Right cardiac atrium (tissue), 5 donors: ENCODE measurements at regions not wholly inside any gene's neighbourhood (a gene's known extent, or its start where the extent isn't known, plus 50 kb on each side); places are given as distances from the start of the nearest gene placed in this dataset.

Experiments
- ATAC-seq, 2 donors: fragments of 200-7000 bp; cut with Tn5 transposase; one replicate each; pipeline versions ENCODE4 v1.8.0 to v1.9.1; 2020; ENCODE audit warnings: moderate library complexity in 2 of 2, mild to moderate bottlenecking in 1 of 2
- DNase-seq, 3 donors: peaks; one replicate each; pipeline ENCODE4 v3.0.0-alpha.2; 2020
- H3K27ac ChIP-seq: one replicate; pipeline ENCODE4 v1.5.1; 2013; ENCODE audit warnings: mild to moderate bottlenecking, low read length, control low read depth, moderate library complexity
- H3K27me3 ChIP-seq: one replicate; pipeline ENCODE4 v1.6.1; 2013; ENCODE audit not compliant: control insufficient read depth, insufficient read depth
- H3K4me1 ChIP-seq: one replicate; pipeline ENCODE4 v1.6.1; 2013; ENCODE audit warnings: low read length; ENCODE audit not compliant: control insufficient read depth, insufficient read depth
- H3K4me3 ChIP-seq: one replicate; pipeline ENCODE4 v1.5.1; 2013; ENCODE audit warnings: low read length, control low read depth
- H3K9me3 ChIP-seq: one replicate; pipeline ENCODE4 v1.6.1; 2013; ENCODE audit warnings: low read length; ENCODE audit not compliant: control insufficient read depth
- WGBS: extraction: QIAGEN DNeasy Blood & Tissue Kit; methylation state at CpG from one replicate; pipeline ENCODE4 v1.1.7; 2013; 5-methylcytosine and 5-hydroxymethylcytosine counted together
- intact Hi-C, 4 donors: fragments of 100-400 bp; cut with DNase I; formaldehyde crosslinking; loops; one replicate each; pipeline versions ENCODE4 v1.11.0 to v1.14.0; 2022 to 2023
- donor health status: healthy with polysubstance abuse.
- donor health status: DM: no; HTN: yes; CAD: no.
- donor health status: DM: no; HTN: no; CAD: no.
- donor health status: DM: no; HTN: yes; CAD: no; lungs with severe emphysema.
- donor health status: DM: yes; HTN: yes; CAD: no.

DNA sequence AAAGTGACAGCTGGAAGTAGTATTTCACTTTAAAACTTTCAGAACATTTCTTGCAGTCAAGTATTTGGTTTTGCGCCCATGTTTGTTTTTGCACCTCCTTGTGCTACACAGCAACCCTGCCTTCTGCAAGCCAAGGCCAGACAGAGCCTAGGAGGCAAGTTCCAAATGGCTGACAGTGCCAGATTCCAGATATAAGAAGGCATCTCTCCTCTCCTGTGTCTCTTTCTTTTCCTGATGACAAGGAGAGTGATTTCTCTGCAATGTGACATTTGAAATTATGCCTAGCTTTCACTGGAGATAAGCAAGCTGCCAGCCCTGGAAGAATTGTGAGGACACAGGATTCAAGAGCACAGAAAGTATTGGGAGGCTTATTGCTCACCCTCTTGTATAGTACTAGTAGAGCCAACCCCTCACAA, 149.1 kb upstream of the TENT5A start:
- intact Hi-C loops, result loop anchor here in 1 of 4 donors (10.0 kb wide), 1 partner anchor 147 kb away; the partner anchor contains the start of gene TENT5A
- no peak overlapping the region for H3K4me3 ChIP-seq
- no peaks in the 10 kb centered on the region for H3K27me3 ChIP-seq
- H3K9me3 ChIP-seq, result no peaks in the 10 kb centered on the region
- peaks cover 9% of the 10 kb centered on the region for H3K4me1 ChIP-seq
- ATAC-seq (peak; percentile 96 to 99), DNase-seq (peak; percentile 43 to 85 (median 71))
- H3K27ac ChIP-seq, result peak overlapping the region; percentile 56
- 43% methylated on average over 1 of the region's 1 CpG for WGBS

DNA sequence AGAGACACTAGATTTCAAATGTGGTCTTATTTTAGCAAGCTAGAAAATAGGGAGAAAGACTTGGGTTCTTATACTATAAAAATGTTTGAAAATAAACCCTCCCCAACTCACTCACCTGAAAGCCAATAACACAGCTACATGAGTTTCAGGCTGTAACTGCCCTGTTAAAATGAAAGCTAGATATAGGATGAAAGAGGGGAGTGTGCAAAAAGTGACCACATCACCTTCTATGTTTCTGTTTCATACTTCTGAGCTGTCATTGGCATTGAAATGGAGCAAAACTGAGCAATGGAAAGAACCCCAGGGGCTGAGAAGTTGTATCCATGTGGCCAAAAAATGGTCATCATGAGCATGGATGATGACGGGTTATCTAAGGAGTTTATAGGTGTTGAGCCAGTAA, 148.1 kb upstream of the TENT5A start:
- 87% methylated on average over 1 of the region's 1 CpG for WGBS
- intact Hi-C loops, result loop anchor here in 1 of 4 donors (10.0 kb wide), 1 partner anchor 146 kb away; the partner anchor contains the start of gene TENT5A

DNA sequence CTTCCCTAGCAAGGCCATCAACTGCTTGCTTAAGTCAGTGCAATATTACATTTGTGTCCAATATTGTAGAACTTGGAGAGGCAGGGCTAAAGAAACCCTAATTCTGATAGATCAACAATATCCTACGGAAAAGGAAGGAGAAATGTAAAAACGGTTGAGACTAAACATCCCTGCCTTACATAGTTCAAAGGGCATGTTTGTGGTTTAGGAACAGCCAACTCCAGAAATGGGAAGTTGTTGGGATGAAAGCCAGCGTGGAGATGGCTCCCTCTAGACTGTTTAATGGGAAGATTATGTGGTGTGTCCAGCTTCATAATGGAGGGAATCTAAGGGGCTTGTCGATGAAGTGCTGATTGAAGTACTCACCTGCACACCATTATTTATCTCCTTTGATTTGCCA, 145.3 kb upstream of the TENT5A start:
- intact Hi-C loops, result loop anchor here in 3 of 4 donors (5.0 to 10.0 kb wide), 4 partner anchors 63 to 145 kb away; partner anchors contain the start of gene TENT5A (in 2 of the 3)
- WGBS, result 55% methylated on average over 4 of the region's 4 CpGs
- peaks cover 13% of the 10 kb centered on the region for H3K4me1 ChIP-seq
- ATAC-seq (no peak), DNase-seq (no peak)
- no peak overlapping the region for H3K27ac ChIP-seq
- H3K27me3 ChIP-seq, result no peaks in the 10 kb centered on the region
- no peak overlapping the region for H3K4me3 ChIP-seq
- H3K9me3 ChIP-seq, result no peaks in the 10 kb centered on the region

More for the DNA sequence above, 148.1 kb upstream of the TENT5A start:
- Histone ChIP-seq H3K4me3 (no peak overlapping the region), H3K9me3 (no peaks in the 10 kb centered on the region), H3K27me3 (no peaks in the 10 kb centered on the region), H3K27ac (no peak overlapping the region), H3K4me1 (peaks cover 11% of the 10 kb centered on the region)
- ATAC-seq (no peak), DNase-seq (no peak)

DNA sequence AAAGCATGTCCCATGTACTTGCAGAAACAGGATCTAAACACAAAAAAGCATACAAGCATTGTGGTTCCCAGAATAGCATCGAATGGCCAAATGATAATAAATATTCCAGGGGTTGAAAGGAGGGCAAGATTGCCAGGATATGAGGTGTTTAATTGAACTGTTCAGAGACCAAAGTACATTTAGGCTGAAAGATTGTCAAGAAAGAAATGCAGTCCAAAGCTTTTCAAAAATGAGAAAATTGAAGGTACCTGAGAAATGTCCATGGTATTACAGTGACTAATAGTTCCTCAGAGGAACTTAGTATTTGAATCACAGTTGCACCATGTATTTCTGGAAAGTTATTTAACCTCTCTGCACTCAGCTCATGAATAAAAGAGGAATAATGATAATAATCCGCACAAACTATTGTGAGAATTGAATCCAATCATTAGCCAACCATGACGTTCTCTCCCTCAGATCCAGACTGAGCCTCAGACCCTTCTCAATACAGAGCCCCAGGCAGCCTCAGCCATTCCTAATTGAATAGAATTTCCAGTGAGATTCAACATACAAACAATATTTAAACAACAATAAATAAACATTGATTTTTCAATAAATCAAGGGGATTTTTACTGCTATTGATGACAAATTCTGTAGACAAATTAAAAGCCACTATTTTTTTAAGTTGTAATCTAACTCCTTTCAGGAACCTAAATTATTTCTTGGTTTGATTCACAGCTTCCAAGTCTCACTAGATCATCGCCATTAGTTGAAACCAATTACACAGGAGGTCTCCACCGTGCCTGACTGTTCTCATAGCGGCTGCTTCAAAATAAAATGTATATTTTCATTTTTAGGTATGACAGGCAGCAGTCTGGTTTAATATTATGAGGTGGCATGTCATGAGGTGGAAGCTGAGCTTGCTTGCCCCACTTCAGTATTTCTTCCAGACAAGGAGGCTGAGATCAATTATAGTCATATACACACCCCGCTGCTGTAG, 144.3 kb upstream of the TENT5A start:
- Histone ChIP-seq H3K27me3 (no peaks in the 10 kb centered on the region), H3K9me3 (no peaks in the 10 kb centered on the region), H3K4me3 (no peak overlapping the region), H3K4me1 (peaks cover 14% of the 10 kb centered on the region), H3K27ac (no peak overlapping the region)
- DNase-seq, result no peak
- intact Hi-C loops, result loop anchor here in 3 of 4 donors (5.0 to 10.0 kb wide), 4 partner anchors 62 to 145 kb away; partner anchors contain the start of gene TENT5A (in 2 of the 3)
- 77% methylated on average over 7 of the region's 7 CpGs for WGBS
- no peak for ATAC-seq

DNA sequence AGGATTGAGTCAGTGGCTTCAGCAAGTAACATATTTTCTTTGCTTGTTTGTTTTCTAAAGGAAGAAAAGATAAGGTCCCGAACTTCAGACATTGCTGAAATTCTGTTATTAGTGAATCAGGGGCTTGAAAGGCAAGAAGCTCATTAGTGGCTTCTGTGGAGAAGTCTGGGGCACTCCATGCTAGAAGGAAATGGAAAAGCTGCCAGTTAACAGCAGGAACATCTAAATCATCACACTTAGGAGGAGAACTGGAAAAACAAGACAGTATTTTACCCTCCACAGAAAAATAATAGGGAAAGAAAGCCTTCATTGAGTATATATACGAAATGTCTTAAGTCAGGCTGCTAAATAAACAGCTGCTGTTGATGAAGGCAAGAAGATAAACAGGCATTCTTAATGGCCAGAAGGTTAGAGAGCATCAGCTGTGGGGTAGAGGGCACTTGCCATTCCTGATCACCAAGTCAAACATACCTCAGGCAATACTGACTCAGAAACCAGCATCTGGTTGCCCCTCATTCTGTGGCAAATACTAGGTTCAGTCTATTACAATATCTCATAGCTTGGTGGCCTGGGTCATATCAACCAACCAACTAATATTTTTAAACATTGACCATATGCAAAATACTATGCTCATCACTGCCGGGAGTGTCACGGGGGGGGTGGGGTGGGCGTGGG, 143.2 kb upstream of the TENT5A start:
- intact Hi-C loops, result loop anchor here in 3 of 4 donors (5.0 to 10.0 kb wide), 4 partner anchors 61 to 143 kb away; partner anchors contain the start of gene TENT5A (in 2 of the 3)
- peak overlapping the region; percentile 83 for H3K27ac ChIP-seq
- no peak for DNase-seq
- H3K4me1 ChIP-seq, result peaks cover 14% of the 10 kb centered on the region
- no peaks in the 10 kb centered on the region for H3K27me3 ChIP-seq
- WGBS, result 36% methylated on average over 5 of the region's 5 CpGs
- H3K4me3 ChIP-seq, result no peak overlapping the region
- no peaks in the 10 kb centered on the region for H3K9me3 ChIP-seq
- ATAC-seq, result peak; percentile 41 to 42

DNA sequence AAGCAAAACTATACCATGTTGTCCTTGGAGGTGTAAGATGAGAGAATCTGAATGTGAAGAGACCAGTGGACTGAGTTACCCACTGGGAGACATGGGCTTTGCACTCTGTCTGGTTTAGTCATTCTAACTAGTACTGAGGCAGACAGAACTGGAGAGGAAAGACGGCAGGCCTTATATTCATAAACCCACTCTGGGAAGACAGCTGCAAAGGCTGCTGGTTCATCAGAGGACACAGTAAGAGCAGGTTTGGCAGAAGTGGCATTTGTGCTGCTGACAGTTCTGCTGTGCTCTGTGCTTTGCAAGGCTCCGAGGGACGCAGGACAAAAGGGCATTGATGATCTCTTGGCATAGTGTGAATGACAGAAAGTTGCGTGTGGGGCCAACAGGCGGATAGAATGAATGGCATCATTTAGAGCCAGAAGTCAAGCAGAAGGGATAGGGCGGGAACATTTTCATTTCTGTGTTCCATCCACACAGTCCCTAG, 142.3 kb upstream of the TENT5A start:
- ATAC-seq (peak; percentile 95), DNase-seq (peak; percentile 72 to 88 (median 85))
- intact Hi-C loops, result loop anchor here in 3 of 4 donors (5.0 to 10.0 kb wide), 4 partner anchors 60 to 143 kb away; partner anchors contain the start of gene TENT5A (in 2 of the 3)
- 29% methylated on average over 6 of the region's 6 CpGs for WGBS
- Histone ChIP-seq H3K9me3 (no peaks in the 10 kb centered on the region), H3K4me3 (no peak overlapping the region), H3K27me3 (no peaks in the 10 kb centered on the region), H3K27ac (peak overlapping the region; percentile 97), H3K4me1 (peaks cover 14% of the 10 kb centered on the region)

DNA sequence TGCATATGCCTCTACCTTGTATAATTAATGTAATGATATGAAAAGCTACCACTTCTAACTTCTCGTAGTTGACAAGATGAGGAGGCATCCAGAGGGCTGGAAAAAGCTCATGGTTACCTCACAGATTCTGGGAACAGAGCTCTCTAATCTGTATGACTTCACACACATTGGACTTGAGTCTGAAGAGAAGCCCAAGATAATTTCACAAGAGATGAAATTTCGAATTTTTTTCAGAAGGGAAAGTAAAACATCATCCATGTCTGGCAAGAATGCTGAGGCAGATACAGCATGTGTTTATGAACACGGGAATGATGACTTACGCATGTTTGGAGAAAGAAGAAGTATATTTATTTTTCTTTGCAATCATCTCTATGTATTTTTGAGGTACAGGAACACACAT, 141.8 kb upstream of the TENT5A start:
- 34% methylated on average over 4 of the region's 4 CpGs for WGBS
- Histone ChIP-seq H3K27me3 (no peaks in the 10 kb centered on the region), H3K4me3 (no peak overlapping the region), H3K9me3 (no peaks in the 10 kb centered on the region), H3K27ac (no peak overlapping the region), H3K4me1 (peaks cover 16% of the 10 kb centered on the region)
- DNase-seq (no peak), ATAC-seq (peak; percentile 78 to 82)
- intact Hi-C loops, result loop anchor here in 2 of 4 donors (10.0 kb wide), 3 partner anchors 60 to 140 kb away; partner anchors contain the start of gene TENT5A (in 1 of the 2)

DNA sequence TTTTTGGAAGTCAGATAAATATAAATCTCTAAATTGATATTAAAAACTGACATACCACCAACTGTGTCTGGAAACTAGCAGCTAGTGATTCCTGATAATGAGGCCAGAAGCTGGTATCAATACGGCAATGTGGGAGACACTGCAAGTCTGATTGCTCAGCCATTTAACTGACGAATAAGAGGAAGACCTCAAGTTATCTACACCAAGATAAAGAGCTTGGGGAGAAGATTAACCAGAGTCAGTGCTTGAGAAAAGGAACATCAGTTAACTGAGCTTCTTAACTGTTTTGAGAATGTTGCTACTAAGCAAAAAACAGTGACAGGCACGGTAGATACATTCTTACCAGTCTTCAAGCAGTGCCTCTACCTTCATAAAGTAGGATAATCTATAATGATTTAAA, 140.4 kb upstream of the TENT5A start:
- 44% methylated on average over 3 of the region's 3 CpGs for WGBS
- no peak overlapping the region for H3K27ac ChIP-seq
- ATAC-seq (no peak), DNase-seq (no peak)
- H3K27me3 ChIP-seq, result no peaks in the 10 kb centered on the region
- H3K4me1 ChIP-seq, result peaks cover 15% of the 10 kb centered on the region
- intact Hi-C loops, result loop anchor here in 2 of 4 donors (10.0 kb wide), 3 partner anchors 58 to 138 kb away; partner anchors contain the start of gene TENT5A (in 1 of the 2)
- no peak overlapping the region for H3K4me3 ChIP-seq
- H3K9me3 ChIP-seq, result no peaks in the 10 kb centered on the region

DNA sequence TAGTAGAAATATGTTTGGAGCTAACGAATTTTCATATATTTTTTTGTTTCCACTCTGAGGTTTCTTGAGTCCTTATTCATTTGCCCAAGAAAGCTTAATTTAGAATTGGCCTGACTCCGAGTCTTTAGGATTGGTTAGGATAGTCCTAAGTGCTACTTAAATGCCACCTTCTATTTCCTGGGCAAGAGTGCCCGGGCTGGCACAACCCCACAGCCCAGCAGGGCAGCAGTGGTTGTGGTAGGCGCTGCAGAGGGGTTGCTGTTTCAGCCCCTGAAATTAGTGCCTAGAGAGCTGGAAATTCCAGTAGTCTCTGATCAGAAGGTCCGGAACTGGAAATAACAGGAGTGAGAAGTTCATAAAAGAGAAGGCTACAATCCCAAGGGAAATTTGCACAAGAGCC, 139.4 kb upstream of the TENT5A start:
- no peak for ATAC-seq
- intact Hi-C loops, result loop anchor here in 2 of 4 donors (10.0 kb wide), 3 partner anchors 57 to 137 kb away; partner anchors contain the start of gene TENT5A (in 1 of the 2)
- Histone ChIP-seq H3K4me3 (no peak overlapping the region), H3K9me3 (no peaks in the 10 kb centered on the region), H3K4me1 (peaks cover 10% of the 10 kb centered on the region), H3K27ac (no peak overlapping the region), H3K27me3 (no peaks in the 10 kb centered on the region)
- DNase-seq, result no peak
- WGBS, result 78% methylated on average over 5 of the region's 5 CpGs

DNA sequence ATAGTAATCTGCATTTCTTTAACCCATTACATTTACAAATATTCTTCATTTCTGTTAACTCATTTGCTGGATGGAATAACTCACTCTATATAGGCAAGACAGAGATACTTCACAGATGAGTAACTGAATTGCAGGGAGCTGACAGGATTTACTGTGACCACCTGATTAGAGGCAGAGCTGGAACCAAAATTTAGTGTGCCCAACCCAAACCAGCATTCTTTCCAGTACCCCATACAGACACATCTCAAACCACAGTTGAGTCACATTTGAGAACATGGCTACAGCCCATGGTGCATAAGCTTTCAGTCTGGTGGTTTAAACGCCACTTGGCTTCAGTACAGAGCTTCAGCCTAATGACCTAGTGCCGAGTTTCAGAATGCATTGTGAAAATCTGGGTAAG, 138.4 kb upstream of the TENT5A start:
- intact Hi-C loops, result loop anchor here in 2 of 4 donors (10.0 kb wide), 3 partner anchors 56 to 136 kb away; partner anchors contain the start of gene TENT5A (in 1 of the 2)
- no peak overlapping the region for H3K27ac ChIP-seq
- peaks cover 7% of the 10 kb centered on the region for H3K4me1 ChIP-seq
- no peaks in the 10 kb centered on the region for H3K9me3 ChIP-seq
- no peak overlapping the region for H3K4me3 ChIP-seq
- ATAC-seq (no peak), DNase-seq (no peak)
- 70% methylated on average over 2 of the region's 2 CpGs for WGBS
- H3K27me3 ChIP-seq, result no peaks in the 10 kb centered on the region
